RWPE1 (cell line): ENCODE measurements at regions not wholly inside any gene's neighbourhood (a gene's known extent, or its start where the extent isn't known, plus 50 kb on each side); places are given as distances from the start of the nearest gene placed in this dataset.
A peak's percentile ranks its signal among the peaks of the same experiment; 100 is the strongest.
"Not testable (repeated sequence)": the region's sequence is repeated elsewhere in the genome, so short reads cannot be mapped to it uniquely, and the experiment has no call there.

Experiments used
- CTCF ChIA-PET: fragments of 350-600 bp; sonication (Branson Sonifier 250); formaldehyde crosslinking; extraction: SDS; loops from one replicate; lab custom pipeline; 2021; lab: Yijun Ruan, JAX
- POLR2A ChIA-PET: fragments of 400-600 bp; formaldehyde crosslinking; extraction: SDS; loops from one replicate; lab custom pipeline; 2020; ENCODE audit warnings: antibody characterized with exemption; ENCODE audit not compliant: low non-redundant PET; lab: Yijun Ruan, JAX
- DNase-seq: peaks from one replicate; pipeline ENCODE4 v3.0.0; 2012; ENCODE audit warnings: low spot score
- H3K27ac ChIP-seq: fragments of 450-650 bp; 2 replicates; pipeline ENCODE4 v1.5.1; 2017
- CTCF ChIP-seq: fragments of 450-650 bp; conservative IDR thresholded peaks from 2 replicates; pipeline ENCODE4 v1.5.1; 2017; ENCODE audit warnings: low read depth, mild to moderate bottlenecking

DNA sequence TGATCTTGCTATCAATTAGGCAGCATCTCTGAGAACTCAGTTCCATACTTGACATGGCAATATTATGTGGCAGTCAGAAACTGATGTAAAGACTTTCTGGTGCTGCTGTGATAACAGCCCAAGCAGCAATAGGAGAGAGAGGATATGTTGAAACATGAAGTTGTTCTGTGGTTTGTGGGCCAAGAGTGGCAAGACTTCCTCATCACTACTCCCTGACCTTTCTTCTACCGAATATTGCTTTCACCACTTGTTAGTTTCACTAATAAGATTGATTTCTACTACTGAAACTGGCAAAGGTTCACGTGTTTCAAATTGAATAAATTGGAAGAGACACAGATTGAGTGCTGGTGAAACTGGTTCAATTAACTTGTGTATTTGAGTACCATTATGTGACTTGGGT, 852.6 kb upstream of the RAG2 start:
- DNase-seq = no peak
- TF ChIP-seq CTCF = no peak
- POLR2A ChIA-PET = no interaction called here
- no peak overlapping the region for H3K27ac ChIP-seq
- CTCF ChIA-PET = no interaction called here

GRCh38 chr11:37449146-37449545, 851.1 kb upstream of the RAG2 start:
- TF ChIP-seq CTCF = peak; percentile 48
- ChIA-PET POLR2A (no interaction called here), CTCF (no interaction called here)
- DNase-seq = peak; percentile 36
- no peak overlapping the region for H3K27ac ChIP-seq

GRCh38 chr11:37442576-37442975, 844.5 kb upstream of the RAG2 start:
- no peak overlapping the region for H3K27ac ChIP-seq
- ChIA-PET CTCF (no interaction called here), POLR2A (no interaction called here)
- no peak for TF ChIP-seq CTCF
- DNase-seq = no peak

DNA sequence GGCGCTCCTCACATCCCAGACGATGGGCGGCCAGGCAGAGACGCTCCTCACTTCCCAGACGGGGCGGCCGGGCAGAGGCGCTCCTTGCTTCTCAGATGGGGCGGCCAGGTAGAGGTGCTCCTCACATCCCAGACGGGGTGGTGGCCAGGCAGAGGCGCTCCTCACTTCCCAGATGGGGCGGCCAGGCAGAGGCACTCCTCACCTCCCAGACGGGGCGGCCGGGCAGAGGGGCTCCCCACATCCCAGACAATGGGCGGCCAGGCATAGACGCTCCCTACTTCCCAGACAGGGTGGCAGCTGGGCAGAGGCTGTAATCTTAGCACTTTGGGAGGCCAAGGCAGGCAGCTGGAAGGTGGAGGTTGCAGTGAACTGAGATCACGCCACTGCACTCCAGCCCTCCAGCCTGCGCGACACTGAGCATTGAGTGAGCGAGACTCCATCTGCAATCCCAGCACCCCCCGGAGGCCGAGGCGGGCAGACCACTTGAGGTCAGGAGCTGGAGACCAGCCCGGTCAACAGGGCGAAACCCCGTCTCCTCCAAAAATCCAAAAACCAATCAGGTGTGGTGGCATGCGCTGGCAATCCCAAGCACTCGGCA, 833.7 kb upstream of the RAG2 start:
- DNase-seq, H3K27ac ChIP-seq, CTCF ChIA-PET, POLR2A ChIA-PET: not testable (repeated sequence)

- CTCF ChIA-PET, POLR2A ChIA-PET, DNase-seq, H3K27ac ChIP-seq: not testable (repeated sequence)
Observed at GRCh38 chr11:37430966-37431632, 833.1 kb upstream of the RAG2 start.

- POLR2A ChIA-PET = no interaction called here
- DNase-seq = no peak
- TF ChIP-seq CTCF = no peak
- H3K27ac ChIP-seq = no peak overlapping the region
- CTCF ChIA-PET = no interaction called here
Observed at GRCh38 chr11:37422511-37422910, 824.5 kb upstream of the RAG2 start.

DNA sequence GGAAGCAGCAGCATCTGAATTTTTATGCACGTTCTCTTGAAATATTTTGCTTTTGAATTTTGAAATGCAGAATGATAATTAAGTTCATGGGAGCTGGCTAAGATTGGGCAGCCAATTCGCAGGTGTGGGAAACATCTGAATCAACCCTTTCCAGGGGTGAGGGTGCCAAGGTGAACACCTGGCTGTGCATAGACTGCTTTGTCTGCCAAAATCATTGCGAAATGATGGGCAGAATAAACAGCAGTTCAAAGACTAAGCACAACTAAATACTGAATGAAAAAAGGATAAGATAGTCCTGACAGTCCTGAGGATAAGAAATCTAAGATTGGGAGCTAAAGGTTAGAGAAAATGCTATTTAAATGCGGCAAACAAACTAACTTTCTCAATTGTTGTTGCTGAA, 813.3 kb upstream of the RAG2 start:
- no peak for TF ChIP-seq CTCF
- no peak for DNase-seq
- no peak overlapping the region for H3K27ac ChIP-seq
- ChIA-PET CTCF (interaction anchor here (0.7 kb wide), 1 partner anchor 135 kb away, joined by 3 read pairs; no protein-coding TSS in a partner anchor), POLR2A (no interaction called here)
